Lung (tissue), 11 donors: ENCODE measurements at regions not wholly inside any gene's neighbourhood (a gene's known extent, or its start where the extent isn't known, plus 50 kb on each side); places are given as distances from the start of the nearest gene placed in this dataset.

Source experiments
- ATAC-seq: fragments of 200-7000 bp; cut with Tn5 transposase; one replicate; pipeline ENCODE4 v1.9.1; 2020; ENCODE audit warnings: moderate number of reproducible peaks; ENCODE audit not compliant: insufficient read depth, low FRiP score
- DNase-seq, 3 donors: peaks; one replicate each; pipeline ENCODE4 v3.0.0-alpha.2; 2013 to 2017
- H3K27ac ChIP-seq, 2 donors: one replicate each; pipeline ENCODE4 v1.5.1; 2013; ENCODE audit warnings: mild to moderate bottlenecking in 2 of 2, moderate library complexity in 2 of 2, control low read depth in 1 of 2, inconsistent platforms in 1 of 2, low read depth in 1 of 2, low read length in 1 of 2
- H3K27me3 ChIP-seq, 3 donors: one replicate each; pipeline ENCODE4 v1.5.1; 2013; ENCODE audit warnings: low read length in 2 of 3; ENCODE audit not compliant: control insufficient read depth in 3 of 3, insufficient read depth in 3 of 3
- H3K36me3 ChIP-seq, 4 donors: one replicate each; pipeline ENCODE4 v1.5.1; 2013; ENCODE audit warnings: low read length in 4 of 4, mild to moderate bottlenecking in 1 of 4, moderate library complexity in 1 of 4; ENCODE audit not compliant: control insufficient read depth in 4 of 4, insufficient read depth in 4 of 4
- H3K4me1 ChIP-seq, 5 donors: one replicate each; pipeline ENCODE4 v1.5.1; 2013; ENCODE audit warnings: low read length in 5 of 5, mild to moderate bottlenecking in 2 of 5, moderate library complexity in 1 of 5; ENCODE audit not compliant: control insufficient read depth in 5 of 5, insufficient read depth in 5 of 5
- H3K4me3 ChIP-seq: one replicate; pipeline ENCODE4 v1.5.1; 2013; ENCODE audit warnings: mild to moderate bottlenecking, control low read depth, moderate library complexity
- H3K9ac ChIP-seq, 2 donors: one replicate each; pipeline ENCODE4 v1.5.1; 2013; ENCODE audit warnings: low read length in 2 of 2, control low read depth in 1 of 2; ENCODE audit not compliant: insufficient read depth in 1 of 2
- H3K9me3 ChIP-seq, 4 donors: one replicate each; pipeline ENCODE4 v1.5.1; 2013; ENCODE audit warnings: low read length in 3 of 4, mild to moderate bottlenecking in 1 of 4, moderate library complexity in 1 of 4; ENCODE audit not compliant: control insufficient read depth in 4 of 4, insufficient read depth in 3 of 4
- CTCF ChIP-seq: IDR thresholded peaks from 2 replicates; pipeline ENCODE4 v1.5.1; 2012; ENCODE audit warnings: mild to moderate bottlenecking; ENCODE audit errors: control extremely low read depth, extremely low read depth
- WGBS, 2 donors: extraction: QIAGEN DNeasy Blood & Tissue Kit; methylation state at CpG; one replicate each; pipeline ENCODE4 v1.1.7; 2013; 5-methylcytosine and 5-hydroxymethylcytosine counted together
- donor health status: control.
- donor health status: control.
- donor health status: Bipolar disorder and iron deficiency.
- donor health status: healthy.
- donor health status: DM: yes; HTN: yes; CAD: no.

- no peak overlapping the region for H3K9ac ChIP-seq
- DNase-seq: no peak
- H3K9me3 ChIP-seq: no peaks in the 10 kb centered on the region
- no peak overlapping the region for H3K27ac ChIP-seq
- WGBS, 2 donors: 88 to 95% methylated on average over 4 of the region's 4 CpGs
- no peaks in the 10 kb centered on the region for H3K4me1 ChIP-seq
- H3K4me3 ChIP-seq: no peak overlapping the region
- H3K36me3 ChIP-seq: no peaks in the 10 kb centered on the region
- TF ChIP-seq CTCF: no peak
- no peaks in the 10 kb centered on the region for H3K27me3 ChIP-seq
- ATAC-seq: no peak
These were observed 314.4 kb upstream of the CDH7 start for GRCh38 chr18:65436430-65436829.

GRCh38 chr18:65435534-65435933 is 315.3 kb upstream of the CDH7 start:
- no peak for TF ChIP-seq CTCF
- Histone ChIP-seq H3K4me1 (no peaks in the 10 kb centered on the region), H3K4me3 (no peak overlapping the region), H3K36me3 (no peaks in the 10 kb centered on the region), H3K27me3 (no peaks in the 10 kb centered on the region), H3K9me3 (no peaks in the 10 kb centered on the region), H3K9ac (no peak overlapping the region), H3K27ac (no peak overlapping the region)
- WGBS, 2 donors: 94 to 95% methylated on average over 2 of the region's 2 CpGs
- no peak for DNase-seq
- ATAC-seq: no peak

GRCh38 chr18:65429601-65430000 is 321.2 kb upstream of the CDH7 start:
- no peak overlapping the region for H3K9ac ChIP-seq
- ATAC-seq: no peak
- H3K27me3 ChIP-seq: no peaks in the 10 kb centered on the region
- no peaks in the 10 kb centered on the region for H3K9me3 ChIP-seq
- TF ChIP-seq CTCF: no peak
- WGBS, 2 donors: 84 to 87% methylated on average over 4 of the region's 4 CpGs
- no peaks in the 10 kb centered on the region for H3K4me1 ChIP-seq
- H3K27ac ChIP-seq: no peak overlapping the region
- no peak overlapping the region for H3K4me3 ChIP-seq
- DNase-seq: no peak
- no peaks in the 10 kb centered on the region for H3K36me3 ChIP-seq

- ATAC-seq (no peak), DNase-seq (no peak)
- no peaks in the 10 kb centered on the region for H3K36me3 ChIP-seq
- no peak overlapping the region for H3K27ac ChIP-seq
- no peak overlapping the region for H3K9ac ChIP-seq
- TF ChIP-seq CTCF: no peak
- WGBS, 2 donors: 29 to 61% methylated on average over 3 of the region's 3 CpGs
- no peaks in the 10 kb centered on the region for H3K27me3 ChIP-seq
- no peaks in the 10 kb centered on the region for H3K9me3 ChIP-seq
- H3K4me3 ChIP-seq: no peak overlapping the region
- H3K4me1 ChIP-seq: no peaks in the 10 kb centered on the region
These were observed 325.4 kb upstream of the CDH7 start for GRCh38 chr18:65425366-65425765.
